TTC549 (cell line): ENCODE measurements at regions not wholly inside any gene's neighbourhood (a gene's known extent, or its start where the extent isn't known, plus 50 kb on each side); places are given as distances from the start of the nearest gene placed in this dataset.
"Not testable (repeated sequence)": the region's sequence is repeated elsewhere in the genome, so short reads cannot be mapped to it uniquely, and the experiment has no call there.

ENCODE experiments used
- FAIRE-seq: peaks from 2 replicates; lab custom pipeline; 2012; peaks lifted over from hg19 to GRCh38; lab: Jason Lieb, UNC

GRCh38 chr12:46617737-46618136 lies 208.1 kb downstream of the SLC38A4 start:
- not testable (repeated sequence) for FAIRE-seq

- FAIRE-seq: no peak
Measured at GRCh38 chr12:46617167-46617566, 208.6 kb downstream of the SLC38A4 start.

GRCh38 chr12:46610754-46611153 lies 215.0 kb downstream of the SLC38A4 start:
- no peak for FAIRE-seq

- FAIRE-seq: no peak
Measured at GRCh38 chr12:46609674-46610073, 216.1 kb downstream of the SLC38A4 start.

- no peak for FAIRE-seq
Measured at GRCh38 chr12:46609273-46609623, 216.5 kb downstream of the SLC38A4 start.

- FAIRE-seq: no peak
Measured at GRCh38 chr12:46608431-46609272, 217.1 kb downstream of the SLC38A4 start.

- no peak for FAIRE-seq
Measured at GRCh38 chr12:46604684-46605083, 221.1 kb downstream of the SLC38A4 start.

- FAIRE-seq: no peak
Measured at GRCh38 chr12:46603776-46604456, 221.9 kb downstream of the SLC38A4 start.

- FAIRE-seq: no peak
Measured at GRCh38 chr12:46602474-46602873, 223.3 kb downstream of the SLC38A4 start.

GRCh38 chr12:46590991-46591703 lies 218.6 kb upstream of the SLC38A2 start:
- FAIRE-seq: no peak

GRCh38 chr12:46585854-46586621 lies 213.5 kb upstream of the SLC38A2 start:
- no peak for FAIRE-seq

- FAIRE-seq: not testable (repeated sequence)
Measured at GRCh38 chr12:46584098-46584497, 211.5 kb upstream of the SLC38A2 start.

GRCh38 chr12:46581990-46582389 lies 209.4 kb upstream of the SLC38A2 start:
- FAIRE-seq: not testable (repeated sequence)

GRCh38 chr12:46580445-46580844 lies 207.9 kb upstream of the SLC38A2 start:
- FAIRE-seq: no peak

- FAIRE-seq: no peak
Measured at GRCh38 chr12:46579474-46579873, 206.9 kb upstream of the SLC38A2 start.

GRCh38 chr12:46578190-46578982 lies 205.8 kb upstream of the SLC38A2 start:
- no peak for FAIRE-seq

GRCh38 chr12:46577063-46577776 lies 204.6 kb upstream of the SLC38A2 start:
- FAIRE-seq: no peak

GRCh38 chr12:46574847-46575246 lies 202.3 kb upstream of the SLC38A2 start:
- no peak for FAIRE-seq

- no peak for FAIRE-seq
Measured at GRCh38 chr12:46573347-46573658, 200.7 kb upstream of the SLC38A2 start.

- no peak for FAIRE-seq
Measured at GRCh38 chr12:46572644-46573346, 200.2 kb upstream of the SLC38A2 start.
